Fibroblast of skin of scalp (primary cell): ENCODE measurements at regions not wholly inside any gene's neighbourhood (a gene's known extent, or its start where the extent isn't known, plus 50 kb on each side); places are given as distances from the start of the nearest gene placed in this dataset.
"Not testable (repeated sequence)": the region's sequence is repeated elsewhere in the genome, so short reads cannot be mapped to it uniquely, and the experiment has no call there.

Source experiments
- DNase-seq: peaks from one replicate; pipeline ENCODE4 v3.0.0-alpha.2; 2013

- DNase-seq = peak; percentile 70
Measured at GRCh38 chr9:108272349-108272899, 583.4 kb downstream of the ACTL7B start.

DNA sequence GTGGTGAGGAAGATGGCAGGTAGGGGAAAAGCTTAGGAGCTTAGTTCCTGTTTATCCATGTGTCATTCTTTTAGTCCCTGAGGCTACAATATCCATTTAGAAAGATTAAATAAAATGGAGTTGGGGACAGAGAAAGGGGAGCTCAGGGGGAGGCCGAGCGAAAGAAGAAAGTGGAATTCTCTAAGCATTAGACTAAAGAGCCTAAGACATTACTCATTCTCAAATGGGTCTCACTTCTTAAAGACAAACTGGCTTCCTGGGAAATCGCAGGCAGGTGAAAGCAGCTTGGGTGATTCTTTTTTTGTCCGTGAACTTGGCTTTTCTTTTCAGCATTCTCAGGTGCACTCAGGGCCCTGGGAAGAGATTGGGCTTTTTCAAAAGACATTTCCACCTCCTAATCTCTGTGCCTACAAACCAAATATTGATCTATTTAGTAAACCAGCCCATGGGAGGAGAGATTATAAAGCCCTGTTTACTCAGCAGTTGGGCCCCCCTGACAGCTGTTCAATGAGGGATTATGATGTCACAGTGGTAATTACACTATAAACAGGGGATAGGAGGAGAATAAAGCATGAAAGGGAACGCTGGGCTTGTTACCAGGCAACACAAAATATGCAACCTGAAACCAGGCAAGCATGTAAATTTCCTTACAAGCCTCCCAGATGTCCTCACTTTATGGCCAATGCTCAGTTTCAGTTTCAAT, 584.0 kb downstream of the ACTL7B start:
- peak; percentile 70 for DNase-seq

DNA sequence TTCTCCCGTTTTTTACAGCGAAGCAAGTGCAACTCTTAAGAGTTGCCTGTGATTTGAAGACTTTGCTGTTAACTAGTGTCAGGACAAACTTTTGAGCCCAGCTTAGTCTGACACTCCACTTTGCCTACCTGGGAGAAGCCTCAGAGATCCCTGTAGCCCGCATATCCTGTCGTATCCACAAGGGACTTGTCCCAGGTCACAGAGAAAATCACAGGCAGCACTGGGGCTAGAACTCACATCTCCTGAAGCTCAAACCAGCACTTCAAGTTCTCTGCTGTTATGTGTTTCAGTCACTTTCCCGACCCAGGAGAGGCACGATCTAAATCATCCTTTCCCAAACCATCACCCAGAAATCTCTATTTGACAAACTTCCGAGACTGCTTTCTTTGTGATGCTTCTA, 584.5 kb downstream of the ACTL7B start:
- no peak for DNase-seq

DNA sequence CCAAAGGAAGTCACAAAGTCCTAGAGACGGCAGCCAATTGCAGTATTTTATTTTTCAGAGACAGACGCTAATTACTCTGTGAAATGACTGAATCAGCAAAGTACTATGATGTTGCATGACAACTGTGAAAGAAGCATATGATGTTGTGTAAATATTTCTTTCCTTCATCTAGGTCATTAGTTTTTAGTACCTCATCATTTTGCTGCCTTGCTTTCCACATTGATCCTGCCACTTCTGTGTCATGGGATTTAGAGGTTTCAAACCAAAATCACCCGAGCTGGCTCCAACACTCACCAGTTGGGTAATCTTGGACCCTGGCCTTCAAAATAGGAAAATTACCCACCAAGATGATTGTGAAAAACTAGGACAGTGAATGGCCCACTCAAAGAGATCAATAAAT, 585.2 kb downstream of the ACTL7B start:
- DNase-seq = no peak

DNA sequence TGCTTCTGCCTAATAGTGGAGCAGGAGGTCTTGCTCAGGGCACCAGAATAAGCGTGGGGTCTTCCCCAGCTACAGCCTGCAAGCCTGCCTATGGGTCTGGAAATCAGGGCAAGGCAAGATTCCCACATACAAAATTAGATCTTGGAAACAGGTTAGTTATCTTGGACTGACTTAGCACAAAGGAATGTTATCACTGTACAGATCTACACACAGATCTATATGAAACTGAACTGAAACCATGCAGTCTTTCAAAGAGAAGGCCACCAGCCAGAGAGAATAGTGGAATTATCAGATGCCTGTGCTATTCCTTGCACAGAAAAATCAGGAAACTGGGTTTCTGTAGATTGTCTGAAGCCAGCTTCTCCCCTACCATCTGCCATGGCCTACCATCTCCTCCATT, 585.7 kb downstream of the ACTL7B start:
- DNase-seq = no peak

DNA sequence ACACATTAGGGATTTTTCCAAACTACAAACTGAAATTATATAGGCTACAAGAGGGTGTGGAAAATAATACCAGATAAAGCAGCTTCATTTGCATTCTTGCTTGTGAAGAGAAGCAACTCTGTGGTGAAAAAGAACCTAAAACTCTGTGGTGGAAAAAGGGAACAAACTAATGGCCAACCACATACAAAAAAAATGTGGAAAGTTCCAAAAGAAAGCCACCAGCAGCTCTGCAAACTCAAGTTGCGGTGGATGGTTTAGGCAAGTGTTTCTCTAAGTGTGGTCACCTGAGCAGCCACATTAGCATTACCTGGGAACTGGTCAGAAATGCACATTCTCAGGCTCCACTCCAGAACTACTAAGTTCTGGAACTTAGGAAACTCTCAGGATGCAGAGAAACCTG, 586.4 kb downstream of the ACTL7B start:
- no peak for DNase-seq

DNA sequence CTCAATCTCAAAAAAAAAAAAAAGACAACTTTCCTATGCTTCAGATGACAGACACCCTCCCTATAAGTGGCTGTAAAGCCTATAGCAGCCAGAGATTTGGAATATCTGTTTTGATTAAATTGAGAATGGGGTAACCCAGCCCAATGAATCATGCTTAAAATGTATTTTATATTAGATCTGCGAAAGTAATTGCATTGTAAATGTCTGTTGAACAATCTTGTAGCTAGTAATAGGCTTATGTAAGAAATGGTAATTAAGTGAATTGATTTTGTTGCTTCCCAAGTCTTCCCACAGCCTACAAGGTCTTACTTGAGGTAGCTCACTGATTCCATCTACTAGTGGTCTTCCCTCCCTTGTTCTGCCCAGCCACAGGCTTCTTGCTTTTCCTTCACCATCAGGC, 590.7 kb downstream of the ACTL7B start:
- no peak for DNase-seq

- no peak for DNase-seq
Measured at GRCh38 chr9:108264093-108264492, 591.7 kb downstream of the ACTL7B start.

DNA sequence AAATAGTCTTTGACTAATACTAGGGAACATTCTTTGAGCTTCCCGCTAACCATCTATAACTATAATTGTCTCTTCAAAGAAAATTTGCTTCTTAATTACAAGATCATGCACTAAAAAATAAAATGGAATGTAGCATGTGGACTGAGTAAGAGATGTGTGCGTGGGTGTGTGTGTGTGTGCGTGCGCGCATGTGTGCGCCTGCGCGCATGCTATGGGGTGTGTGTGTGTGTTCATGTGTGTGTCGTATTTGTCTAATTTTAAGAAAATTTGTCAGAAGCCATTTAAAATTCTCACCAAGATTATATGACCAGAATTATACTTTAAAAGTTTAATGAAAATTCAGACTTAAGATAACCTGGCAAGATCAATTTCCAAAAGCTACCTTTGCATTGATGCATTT, 593.0 kb downstream of the ACTL7B start:
- DNase-seq = no peak

DNA sequence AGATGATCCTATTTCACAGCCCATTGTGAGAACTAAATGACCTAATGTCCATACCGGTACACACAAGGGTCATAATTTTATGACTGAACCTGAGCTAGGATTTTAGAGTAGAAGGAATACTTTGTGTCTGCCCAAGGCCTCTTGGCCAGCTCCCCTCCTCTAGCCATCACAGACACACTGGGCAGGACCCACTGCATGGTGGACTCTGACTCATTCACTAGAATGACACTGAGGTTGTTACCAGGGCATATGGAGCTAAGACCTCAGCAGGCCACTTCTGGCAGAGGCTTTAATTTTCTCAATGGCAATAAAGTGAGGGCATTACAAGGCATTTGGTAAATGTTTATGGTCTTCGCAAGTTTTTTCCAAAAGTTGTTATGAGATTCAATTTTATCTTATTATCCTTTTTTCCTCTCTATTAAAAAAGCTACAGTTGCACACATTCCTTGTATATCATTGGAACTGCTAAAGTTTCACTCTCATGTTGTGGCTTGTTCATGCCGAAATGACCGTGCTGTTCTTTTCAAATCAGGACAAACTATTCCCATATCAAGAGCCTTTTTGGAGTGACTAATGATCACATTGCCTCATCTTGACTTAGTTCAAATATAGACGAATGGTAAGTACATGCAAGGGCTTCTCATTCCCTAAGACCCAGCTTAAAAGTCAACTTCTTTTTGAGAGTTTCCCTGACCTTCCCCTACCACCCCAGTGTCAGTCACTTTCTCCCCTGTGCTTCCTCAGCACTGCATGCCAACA, 595.7 kb downstream of the ACTL7B start:
- DNase-seq = no peak

DNA sequence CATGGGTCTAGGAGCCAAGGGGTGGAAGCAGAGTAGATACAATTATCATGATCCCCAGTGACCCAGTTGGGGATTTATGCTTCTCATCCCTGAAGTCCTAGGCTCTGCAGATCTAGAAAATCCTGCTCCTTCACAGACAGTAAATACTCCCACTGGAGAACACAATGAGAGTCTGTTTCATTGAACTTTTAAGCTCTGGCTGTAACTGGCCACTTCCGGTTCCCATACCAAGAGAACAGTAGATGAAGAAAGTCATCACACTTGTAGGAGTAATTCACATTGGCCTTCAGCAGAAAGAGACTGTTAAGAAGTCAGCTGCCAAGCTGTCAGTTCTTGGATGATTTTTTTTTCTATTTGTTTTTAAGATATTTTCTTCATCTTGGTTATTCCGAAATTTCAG, 597.1 kb downstream of the ACTL7B start:
- no peak for DNase-seq

DNA sequence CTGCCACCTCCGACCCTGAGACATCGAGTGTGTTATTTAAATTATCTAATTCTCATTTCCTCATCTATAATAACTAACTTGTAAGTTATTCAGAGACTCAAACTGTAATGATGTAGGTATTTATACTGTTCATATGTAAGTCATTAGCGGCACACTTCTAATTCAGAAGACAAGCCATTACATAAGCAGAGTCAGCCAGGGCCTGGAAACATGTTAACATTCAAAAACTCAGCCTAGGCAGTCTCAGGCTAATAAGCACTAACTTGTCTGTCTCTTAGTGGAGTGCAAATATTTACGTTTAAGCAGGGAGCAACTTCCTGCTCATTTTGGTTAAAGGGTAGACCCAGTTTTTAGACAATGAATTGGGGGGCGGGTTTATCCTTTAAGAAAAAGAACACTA, 598.4 kb downstream of the ACTL7B start:
- DNase-seq = no peak

GRCh38 chr9:108254236-108254635, 601.5 kb downstream of the ACTL7B start:
- peak; percentile 28 for DNase-seq

- not testable (repeated sequence) for DNase-seq
Measured at GRCh38 chr9:108247391-108247790, 608.4 kb downstream of the ACTL7B start.

- DNase-seq = no peak
Measured at GRCh38 chr9:108245901-108246300, 609.9 kb downstream of the ACTL7B start.

DNA sequence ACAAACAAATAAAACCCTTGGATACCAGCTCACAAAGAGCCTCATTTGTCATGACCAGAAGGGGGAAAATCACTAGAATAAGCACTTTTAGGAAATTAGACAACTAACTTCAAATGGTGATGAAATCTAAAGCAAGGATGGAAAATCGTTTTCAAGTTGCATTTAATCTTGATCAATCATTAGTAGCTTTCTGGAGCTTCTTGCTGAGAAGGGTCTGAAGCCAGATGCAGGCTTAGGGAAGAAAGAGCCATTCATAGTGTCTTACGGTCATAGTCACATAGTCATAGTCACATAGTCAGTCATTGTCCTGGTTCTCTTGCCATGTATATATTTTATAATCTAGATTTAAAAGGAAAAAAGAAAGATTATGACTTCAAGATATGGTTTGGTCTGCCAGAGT, 610.5 kb downstream of the ACTL7B start:
- no peak for DNase-seq

DNA sequence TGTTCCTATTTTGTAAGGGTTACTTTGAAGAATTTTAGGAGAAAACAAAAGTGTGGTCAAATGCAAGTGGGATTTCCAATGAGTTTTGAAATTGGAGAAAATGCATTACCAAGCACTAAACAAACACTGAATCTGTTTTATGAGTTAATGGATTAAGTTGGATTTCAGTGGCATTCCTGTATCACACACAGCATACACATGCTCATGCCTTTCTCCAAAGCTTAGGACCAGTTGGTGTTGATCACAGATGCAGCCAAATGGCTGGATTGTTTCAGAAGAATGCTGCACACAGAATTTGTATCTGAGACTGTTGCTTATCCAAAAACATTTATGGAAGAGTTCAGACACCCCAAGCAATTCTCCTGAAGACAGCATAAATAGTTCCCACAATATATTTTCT, 611.1 kb downstream of the ACTL7B start:
- DNase-seq = no peak

DNA sequence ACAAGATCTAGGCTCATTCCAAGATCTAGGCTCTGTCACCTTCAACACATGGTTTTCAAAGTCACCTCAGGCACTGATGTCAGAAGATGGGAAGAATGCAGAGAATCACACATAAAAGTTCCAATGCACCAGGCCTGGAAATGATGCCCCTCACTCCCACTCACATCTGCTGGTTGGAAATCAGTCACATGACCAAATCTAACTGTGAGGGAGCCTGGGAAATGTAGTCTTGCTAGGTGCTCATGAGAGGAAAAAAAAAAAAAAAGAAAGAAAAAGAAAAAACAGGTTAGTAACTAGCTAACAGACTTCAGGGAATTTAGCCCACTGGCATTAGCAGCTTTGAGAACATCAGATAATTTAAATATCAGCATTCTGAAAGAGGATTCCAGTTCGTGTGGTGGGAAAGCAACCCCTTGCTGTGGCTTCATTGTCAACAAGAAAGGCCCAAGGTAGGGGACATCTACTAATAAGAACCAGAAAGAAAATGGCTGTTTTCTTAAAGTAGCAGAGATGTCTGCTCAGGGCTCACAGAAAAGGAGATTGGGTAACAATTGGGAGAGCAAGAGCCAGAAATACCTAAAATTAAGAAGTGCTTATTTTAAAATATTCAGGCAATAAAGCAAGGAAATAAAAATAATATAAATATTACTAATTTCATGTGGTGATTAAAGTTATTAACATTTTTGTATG, 614.3 kb downstream of the ACTL7B start:
- no peak for DNase-seq

DNA sequence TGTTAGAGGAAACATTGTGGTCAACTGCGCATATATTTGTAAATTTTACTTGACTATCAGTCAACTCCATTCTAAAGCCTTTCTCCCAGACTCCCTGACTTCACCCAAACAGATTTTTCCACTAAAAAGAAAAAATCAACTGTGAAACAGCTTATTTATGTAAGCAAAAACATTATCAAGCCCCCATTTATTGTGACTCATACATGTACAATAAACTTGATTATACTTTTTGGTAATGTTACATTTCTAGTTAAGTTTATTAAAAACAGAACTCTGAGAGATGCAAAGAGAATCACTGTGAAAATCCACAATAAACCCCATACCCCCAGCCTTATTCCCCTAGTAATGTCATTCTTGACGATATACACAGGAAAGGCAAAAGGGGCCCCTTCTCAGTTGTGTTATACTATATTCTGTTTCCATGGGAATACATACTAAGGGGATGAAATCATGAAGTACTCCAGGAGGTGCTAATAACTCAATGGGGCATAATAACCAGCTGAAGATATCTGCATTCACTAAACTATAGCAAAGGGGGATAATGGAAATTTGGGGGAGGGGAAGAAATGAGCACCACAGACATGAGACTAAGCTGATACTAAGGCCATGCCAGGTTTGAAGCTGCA, 616.0 kb downstream of the ACTL7B start:
- DNase-seq = peak; percentile 55

DNA sequence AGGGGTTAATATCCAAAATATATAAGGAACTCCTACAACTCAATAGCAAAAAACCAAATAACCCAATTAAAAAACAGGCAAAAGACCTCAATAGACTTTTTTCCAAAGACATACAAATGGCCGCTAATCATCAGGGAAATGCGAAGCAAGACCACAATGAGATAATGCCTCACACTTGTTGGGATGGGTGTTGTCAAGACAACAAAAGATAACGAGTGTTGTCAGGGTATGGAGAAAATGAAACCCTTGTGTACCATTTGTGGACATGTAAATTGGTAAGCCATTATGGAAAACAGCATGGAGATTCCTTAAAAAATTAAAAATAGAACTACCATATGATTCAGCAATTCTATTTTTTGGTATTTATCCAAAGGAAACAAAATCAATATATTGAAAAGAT, 620.2 kb downstream of the ACTL7B start:
- no peak for DNase-seq

DNA sequence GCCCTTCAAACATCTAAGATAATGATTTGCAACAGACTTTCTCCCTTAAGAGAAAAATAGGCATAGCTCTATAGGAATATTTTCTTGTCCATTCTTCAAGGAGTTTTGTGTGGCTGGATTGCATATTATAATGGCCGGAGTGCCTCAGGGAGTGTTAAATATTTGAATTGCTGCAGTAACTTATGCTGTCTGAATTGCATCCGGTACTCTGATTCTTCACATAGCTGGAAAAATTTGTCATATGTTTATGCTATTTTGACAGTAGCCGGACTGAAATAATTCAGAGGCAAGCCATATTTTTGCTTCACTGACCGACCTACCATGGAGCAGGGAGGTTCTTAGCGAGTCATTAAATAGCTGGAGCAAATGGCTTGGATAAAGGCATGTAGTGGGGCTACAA, 621.0 kb downstream of the ACTL7B start:
- DNase-seq = peak; percentile 84

GRCh38 chr9:108225149-108225800, 630.5 kb downstream of the ACTL7B start:
- DNase-seq = peak; percentile 84
